Astrocyte of the spinal cord (primary cell): ENCODE measurements at regions not wholly inside any gene's neighbourhood (a gene's known extent, or its start where the extent isn't known, plus 50 kb on each side); places are given as distances from the start of the nearest gene placed in this dataset.
"Not testable (repeated sequence)": the region's sequence is repeated elsewhere in the genome, so short reads cannot be mapped to it uniquely, and the experiment has no call there.

Source experiments
- DNase-seq: peaks from one replicate; pipeline ENCODE4 v3.0.0; 2011; ENCODE audit warnings: low read depth, low spot score
- H3K4me3 ChIP-seq: 2 replicates; pipeline ENCODE4 v1.5.1; 2011; ENCODE audit warnings: low read depth, mild to moderate bottlenecking, low read length, moderate library complexity
- in situ Hi-C: cut with HindIII; loops from 2 replicates; pipeline ENCODE4 v1.10.0; 2017; ENCODE audit warnings: low sequenced_read_pairs
- TF ChIP-seq, protein P1 (sequence below): IDR thresholded peaks from 2 replicates; pipeline ENCODE4 v1.5.1; 2012; ENCODE audit warnings: low read depth, mild to moderate bottlenecking, low read length, inconsistent platforms

DNA sequence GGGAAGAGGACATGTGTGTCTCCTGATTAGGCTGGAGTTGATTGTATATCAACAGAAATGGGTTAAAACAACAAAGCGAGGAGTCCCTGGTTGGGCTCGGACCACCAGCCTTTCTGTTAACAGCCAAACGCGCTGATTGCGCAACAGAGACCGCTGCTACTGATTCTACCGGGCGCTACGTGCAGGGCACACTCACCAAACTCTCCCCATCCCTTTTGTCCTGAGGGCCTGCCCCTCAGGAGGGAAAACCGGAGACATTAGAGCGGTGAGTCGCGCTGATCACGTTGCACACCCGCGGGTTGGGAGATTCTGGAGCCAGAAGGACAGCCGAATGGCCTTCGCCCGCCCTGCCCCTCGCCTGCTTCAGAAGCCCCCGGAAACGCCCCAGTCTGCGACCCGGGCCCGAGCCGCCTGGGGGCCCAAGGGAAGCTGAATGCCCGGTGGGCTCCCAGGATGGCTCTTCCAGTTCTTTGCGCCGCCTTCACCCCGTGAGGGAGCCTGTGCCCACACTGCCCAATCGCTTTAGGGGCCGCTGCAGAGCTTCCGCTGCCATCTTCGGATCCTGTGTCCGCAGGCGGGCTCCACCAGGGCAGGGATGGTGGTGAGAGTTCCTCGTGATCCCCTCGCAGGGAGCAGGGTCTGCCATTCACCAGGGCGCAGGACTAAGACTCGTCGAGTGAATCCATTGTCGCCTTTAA lies 165.4 kb upstream of the NBPF11 start:
- in situ Hi-C loops, result no loop called here
- H3K4me3 ChIP-seq, result no peak overlapping the region
- DNase-seq, result no peak
- TF ChIP-seq, protein P1, sequence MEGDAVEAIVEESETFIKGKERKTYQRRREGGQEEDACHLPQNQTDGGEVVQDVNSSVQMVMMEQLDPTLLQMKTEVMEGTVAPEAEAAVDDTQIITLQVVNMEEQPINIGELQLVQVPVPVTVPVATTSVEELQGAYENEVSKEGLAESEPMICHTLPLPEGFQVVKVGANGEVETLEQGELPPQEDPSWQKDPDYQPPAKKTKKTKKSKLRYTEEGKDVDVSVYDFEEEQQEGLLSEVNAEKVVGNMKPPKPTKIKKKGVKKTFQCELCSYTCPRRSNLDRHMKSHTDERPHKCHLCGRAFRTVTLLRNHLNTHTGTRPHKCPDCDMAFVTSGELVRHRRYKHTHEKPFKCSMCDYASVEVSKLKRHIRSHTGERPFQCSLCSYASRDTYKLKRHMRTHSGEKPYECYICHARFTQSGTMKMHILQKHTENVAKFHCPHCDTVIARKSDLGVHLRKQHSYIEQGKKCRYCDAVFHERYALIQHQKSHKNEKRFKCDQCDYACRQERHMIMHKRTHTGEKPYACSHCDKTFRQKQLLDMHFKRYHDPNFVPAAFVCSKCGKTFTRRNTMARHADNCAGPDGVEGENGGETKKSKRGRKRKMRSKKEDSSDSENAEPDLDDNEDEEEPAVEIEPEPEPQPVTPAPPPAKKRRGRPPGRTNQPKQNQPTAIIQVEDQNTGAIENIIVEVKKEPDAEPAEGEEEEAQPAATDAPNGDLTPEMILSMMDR, result no peak

DNA sequence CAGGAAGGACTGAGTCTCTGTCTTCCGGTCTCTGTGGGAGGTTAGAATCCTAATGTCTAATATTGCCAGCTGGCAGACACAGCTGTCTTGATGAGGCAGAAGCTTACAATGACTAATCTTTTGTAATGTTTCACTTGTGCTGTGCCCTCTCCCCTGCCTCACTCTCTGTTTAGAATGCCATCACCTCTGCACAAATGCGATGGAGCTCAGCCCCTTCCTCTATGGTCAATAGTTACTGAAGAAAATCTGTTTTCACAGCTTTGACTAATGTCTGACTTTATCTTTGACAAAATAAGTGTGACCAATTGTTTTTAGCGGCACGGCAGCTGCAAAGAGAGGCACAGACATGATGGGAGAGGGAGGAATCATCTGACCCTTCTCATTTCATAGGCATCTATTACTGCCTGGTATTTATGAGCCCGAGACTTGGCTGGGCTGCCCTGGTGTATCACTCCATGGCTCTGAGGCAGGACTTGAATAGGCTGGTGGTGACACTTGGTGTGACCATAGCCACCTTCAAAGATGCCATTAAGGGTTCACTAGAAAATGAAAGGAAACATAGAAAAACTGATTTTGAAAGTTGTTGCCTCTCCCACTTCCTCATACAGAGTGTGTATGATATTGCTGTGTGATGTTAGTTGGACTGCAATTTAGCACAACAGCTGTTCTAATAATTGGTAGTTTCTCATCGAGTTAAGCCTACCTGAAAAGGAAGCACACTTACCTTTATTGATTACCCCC lies 163.2 kb upstream of the NBPF11 start:
- peak; percentile 57 for DNase-seq
- in situ Hi-C loops, result no loop called here
- H3K4me3 ChIP-seq, result no peak overlapping the region
- TF ChIP-seq, protein P1, result no peak

DNA sequence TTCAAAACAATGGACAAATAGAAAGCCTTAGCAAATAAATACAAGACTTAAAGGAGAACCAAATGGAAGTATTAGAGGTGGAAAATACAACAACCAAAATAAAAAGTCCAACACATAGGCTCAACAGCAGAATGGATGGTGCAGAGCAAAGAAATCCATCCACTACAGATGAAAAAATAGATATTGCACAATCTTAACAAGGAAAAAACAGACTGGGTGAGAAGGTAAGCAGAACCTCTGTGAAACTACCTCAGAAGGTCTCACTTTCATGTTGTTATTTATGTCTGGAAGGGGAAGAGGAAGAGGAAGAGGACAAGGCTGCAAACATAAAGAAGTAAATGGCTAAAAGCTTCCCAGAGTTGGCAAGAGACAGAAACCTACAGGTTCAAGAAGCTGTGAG lies 158.7 kb upstream of the NBPF11 start:
- DNase-seq, result no peak
- in situ Hi-C loops, result no loop called here
- no peak overlapping the region for H3K4me3 ChIP-seq
- TF ChIP-seq, protein P1, result no peak

DNA sequence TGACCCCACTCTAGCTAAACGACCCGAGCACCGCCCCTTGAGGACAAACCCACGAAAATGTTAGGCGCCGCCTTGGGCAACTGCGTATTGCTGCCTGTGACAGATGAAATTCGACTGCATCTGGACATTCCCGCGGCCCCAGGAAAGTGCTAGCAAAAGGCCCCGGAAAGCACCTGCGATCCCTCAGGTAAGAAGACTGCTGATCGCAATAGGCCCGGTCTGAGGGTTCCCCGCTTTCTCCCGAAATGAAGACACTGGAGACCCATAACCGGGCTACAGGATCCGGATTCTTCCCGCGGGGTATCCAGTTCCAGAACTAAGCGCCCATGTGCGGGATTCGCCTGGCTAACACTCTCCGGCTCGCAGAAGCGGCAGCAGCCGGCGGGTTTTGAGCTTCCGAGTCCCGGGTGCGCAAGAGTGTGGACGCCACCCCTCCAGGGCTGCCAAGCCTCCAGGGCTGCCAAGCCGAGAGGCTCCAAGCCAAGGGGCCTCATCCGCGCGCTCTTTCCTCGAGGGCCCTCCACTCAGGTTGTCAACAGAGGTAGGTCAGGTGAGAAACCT lies 157.9 kb upstream of the NBPF11 start:
- in situ Hi-C loops, result no loop called here

DNA sequence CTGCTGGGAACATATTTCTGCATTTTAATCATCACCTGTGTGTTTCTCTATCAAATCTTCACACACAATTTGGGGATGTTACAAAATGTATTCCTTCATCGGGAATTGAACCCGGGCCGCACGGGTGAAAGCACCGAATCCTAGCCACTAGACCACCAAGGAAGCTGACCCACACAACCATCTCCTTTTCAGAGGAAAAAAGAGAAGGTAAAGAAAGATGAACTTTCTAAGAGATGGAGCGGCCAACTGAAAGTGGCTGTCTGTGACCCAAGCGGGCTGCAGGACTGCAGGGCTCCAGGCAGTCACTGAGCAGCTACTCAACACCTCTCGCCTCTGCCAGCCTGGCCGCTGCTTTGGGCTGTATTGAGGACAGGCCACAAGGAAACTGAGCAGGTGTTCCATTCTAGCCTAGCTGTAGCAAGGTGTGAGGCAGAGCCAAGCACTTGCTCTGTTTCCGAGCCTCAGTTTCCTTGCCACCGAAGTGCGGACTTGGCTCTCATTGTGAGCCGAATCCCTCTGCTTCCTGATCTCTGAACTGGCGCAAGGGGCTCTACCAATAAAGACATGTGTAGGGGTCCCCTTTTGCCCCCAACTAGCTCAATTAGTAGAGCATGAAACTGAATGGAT lies 156.9 kb upstream of the NBPF11 start:
- no peak overlapping the region for H3K4me3 ChIP-seq
- TF ChIP-seq, protein P1, result no peak
- in situ Hi-C loops, result no loop called here
- no peak for DNase-seq

More for the DNA sequence above, 157.9 kb upstream of the NBPF11 start:
- H3K4me3 ChIP-seq, result no peak overlapping the region
- TF ChIP-seq, protein P1, result no peak
- DNase-seq, result no peak

DNA sequence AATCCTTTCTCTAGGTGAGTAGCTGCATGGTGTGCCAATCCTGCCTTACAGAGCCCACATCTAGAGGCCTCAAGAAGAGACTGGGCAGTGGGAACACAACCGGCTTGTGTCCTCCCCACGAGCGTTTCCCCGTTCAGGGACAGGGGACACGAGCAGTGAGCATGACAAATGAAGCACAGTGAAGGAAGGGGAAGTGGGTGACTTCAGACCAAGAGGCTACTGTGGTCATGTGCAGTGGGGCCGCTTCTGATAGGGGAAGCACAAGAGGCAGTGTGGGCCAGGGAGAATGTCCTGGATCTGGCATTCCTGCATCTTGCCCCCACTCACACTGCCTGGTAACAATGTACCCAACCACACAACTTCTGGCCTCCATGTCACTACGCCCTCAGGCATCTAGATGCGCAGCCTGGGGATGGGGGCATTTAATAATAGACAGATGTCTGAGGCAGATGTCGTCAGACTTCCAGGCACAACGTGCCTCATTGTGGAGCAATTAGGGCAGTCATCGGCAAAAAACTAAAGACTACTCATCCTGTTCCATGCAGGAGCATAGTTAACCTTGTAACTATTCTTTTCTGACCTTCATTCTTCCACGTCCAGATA lies 155.6 kb upstream of the NBPF11 start:
- in situ Hi-C loops, result no loop called here

DNA sequence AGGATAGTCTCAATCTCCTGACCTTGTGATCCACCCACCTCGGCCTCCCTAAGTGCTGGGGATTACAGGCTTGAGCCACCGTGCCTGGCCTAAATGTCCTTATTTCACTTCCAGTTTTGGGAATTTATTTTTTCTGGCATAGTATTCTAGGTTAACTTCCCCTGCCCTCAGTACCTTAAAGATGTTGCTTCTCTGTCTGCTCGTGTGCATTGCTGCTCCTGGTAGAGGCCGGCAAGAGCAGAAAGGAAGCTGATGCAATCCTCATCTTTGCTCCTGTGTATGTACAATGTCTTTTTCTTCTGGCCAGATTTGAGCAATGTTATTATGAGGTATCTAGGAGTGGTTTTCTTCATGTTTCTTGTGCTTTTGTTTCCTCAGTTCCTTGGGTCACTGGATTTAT lies 152.9 kb upstream of the NBPF11 start:
- DNase-seq, in situ Hi-C loops: not testable (repeated sequence)

More for the DNA sequence above, 155.6 kb upstream of the NBPF11 start:
- H3K4me3 ChIP-seq, result no peak overlapping the region
- TF ChIP-seq, protein P1, result no peak
- no peak for DNase-seq

DNA sequence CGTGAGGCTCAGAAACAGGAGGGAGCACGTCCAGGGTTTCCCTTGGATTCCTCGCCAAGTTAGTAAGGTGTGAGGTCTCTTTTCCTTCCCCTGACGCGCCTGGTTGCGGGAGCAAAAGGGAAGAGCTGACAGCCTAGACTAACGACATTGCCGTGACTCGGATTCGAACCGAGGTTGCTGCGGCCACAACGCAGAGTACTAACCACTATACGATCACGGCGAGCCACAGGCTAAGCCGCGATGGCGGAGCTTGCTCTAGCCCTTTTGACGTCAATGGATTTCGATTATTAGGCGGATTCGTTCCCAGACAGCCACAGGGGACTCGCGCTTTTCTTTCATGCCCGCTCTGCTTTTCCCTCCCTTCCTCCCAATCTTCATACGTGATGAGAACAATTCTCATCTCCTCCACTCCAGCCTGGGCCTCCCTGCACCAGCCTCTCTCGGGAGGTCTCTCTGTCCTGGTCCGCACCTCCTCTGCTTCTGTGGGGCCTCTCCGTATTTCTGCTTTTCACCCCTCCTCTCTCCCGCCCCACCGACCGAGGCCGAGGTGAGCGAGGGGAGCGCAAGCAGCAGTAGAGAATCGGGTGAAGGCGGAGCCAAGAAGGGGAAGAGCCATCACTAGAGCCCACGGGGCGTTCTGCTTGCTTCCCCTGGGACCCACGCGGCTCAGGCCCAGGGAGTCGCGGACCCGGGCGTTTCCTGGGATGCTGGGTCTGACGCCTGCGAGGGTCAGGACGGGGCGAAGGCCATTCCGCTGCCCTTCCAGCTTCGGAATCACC lies 150.7 kb upstream of the NBPF11 start:
- H3K4me3 ChIP-seq, result peak overlapping the region; percentile 39
- in situ Hi-C loops, DNase-seq: not testable (repeated sequence)

More for the DNA sequence above, 152.9 kb upstream of the NBPF11 start:
- H3K4me3 ChIP-seq, result not testable (repeated sequence)
